Fibroblast of lung (primary cell): ENCODE measurements at regions not wholly inside any gene's neighbourhood (a gene's known extent, or its start where the extent isn't known, plus 50 kb on each side); places are given as distances from the start of the nearest gene placed in this dataset.

Source experiments
- CTCF ChIP-seq, 2 donors: IDR thresholded peaks in 1 of 2; conservative IDR thresholded peaks in 1 of 2; 1 replicate in 1 of 2; 2 replicates in 1 of 2; pipeline ENCODE4 v1.5.1; 2011 to 2012; ENCODE audit warnings: low read length in 2 of 2, control low read depth in 1 of 2, inconsistent platforms in 1 of 2, low read depth in 1 of 2, mild to moderate bottlenecking in 1 of 2
- EZH2 ChIP-seq: IDR thresholded peaks from 2 replicates; pipeline ENCODE4 v1.5.1; 2012; ENCODE audit warnings: low read length, control low read depth, mild to moderate bottlenecking; ENCODE audit errors: missing control alignments

GRCh38 chr5:2355859-2356258, 395.6 kb downstream of the IRX2 start:
- TF ChIP-seq CTCF (conservative IDR thresholded peaks at IDR 0.05 in 1 of 2, IDR thresholded peaks at IDR 0.05 in 1 of 2; ENCODE audit: low read depth in 1 of 2, low read length in 2 of 2) (no peak), EZH2 (no peak)
